ENCODE measurements at regions not wholly inside any gene's neighbourhood (a gene's known extent, or its start where the extent isn't known, plus 50 kb on each side); places are given as distances from the start of the nearest gene placed in this dataset.
"Not testable (repeated sequence)": the region's sequence is repeated elsewhere in the genome, so short reads cannot be mapped to it uniquely, and the experiment has no call there.

DNA sequence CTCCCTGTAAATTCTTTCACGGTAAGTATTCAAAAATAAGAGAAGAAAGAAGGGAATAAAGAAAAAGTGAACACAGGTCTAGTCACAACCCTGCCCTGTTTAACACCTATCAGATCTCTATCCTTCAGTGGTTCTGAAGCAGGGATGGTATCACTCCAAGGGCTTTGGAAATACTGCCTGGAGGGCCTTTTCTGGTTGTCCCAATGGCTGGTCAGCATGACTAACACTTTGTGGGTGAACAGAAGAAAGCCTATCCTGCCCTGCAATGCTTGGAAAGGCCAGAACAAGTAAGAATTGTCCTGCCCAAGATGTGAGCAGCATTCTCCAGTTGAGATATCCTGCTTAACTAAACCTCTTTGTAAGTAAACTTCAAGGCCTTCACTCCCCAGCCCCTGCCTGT, 124.9 kb downstream of the TMEM167A start:
- no peak for DNase-seq (ENCODE audit: low read depth)

DNA sequence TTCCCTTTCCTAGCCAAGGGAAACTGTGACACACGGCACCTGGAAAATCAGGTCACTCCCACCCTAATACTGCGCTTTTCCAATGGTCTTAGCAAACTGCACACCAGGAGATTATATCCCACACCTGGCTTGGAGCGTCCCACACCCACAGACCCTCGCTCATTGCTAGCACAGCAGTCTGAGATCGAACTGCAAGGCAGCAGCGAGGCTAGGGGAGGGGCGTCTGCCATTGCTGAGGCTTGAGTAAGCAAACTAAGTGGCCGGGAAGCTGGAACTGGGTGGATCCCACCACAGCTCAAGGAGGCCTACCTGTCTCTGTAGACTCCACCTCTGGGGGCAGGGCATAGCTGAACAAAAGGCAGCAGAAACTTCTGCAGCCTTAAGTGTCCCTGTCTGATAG, 132.9 kb downstream of the TMEM167A start:
- DNase-seq (ENCODE audit: low read depth): not testable (repeated sequence)

DNA sequence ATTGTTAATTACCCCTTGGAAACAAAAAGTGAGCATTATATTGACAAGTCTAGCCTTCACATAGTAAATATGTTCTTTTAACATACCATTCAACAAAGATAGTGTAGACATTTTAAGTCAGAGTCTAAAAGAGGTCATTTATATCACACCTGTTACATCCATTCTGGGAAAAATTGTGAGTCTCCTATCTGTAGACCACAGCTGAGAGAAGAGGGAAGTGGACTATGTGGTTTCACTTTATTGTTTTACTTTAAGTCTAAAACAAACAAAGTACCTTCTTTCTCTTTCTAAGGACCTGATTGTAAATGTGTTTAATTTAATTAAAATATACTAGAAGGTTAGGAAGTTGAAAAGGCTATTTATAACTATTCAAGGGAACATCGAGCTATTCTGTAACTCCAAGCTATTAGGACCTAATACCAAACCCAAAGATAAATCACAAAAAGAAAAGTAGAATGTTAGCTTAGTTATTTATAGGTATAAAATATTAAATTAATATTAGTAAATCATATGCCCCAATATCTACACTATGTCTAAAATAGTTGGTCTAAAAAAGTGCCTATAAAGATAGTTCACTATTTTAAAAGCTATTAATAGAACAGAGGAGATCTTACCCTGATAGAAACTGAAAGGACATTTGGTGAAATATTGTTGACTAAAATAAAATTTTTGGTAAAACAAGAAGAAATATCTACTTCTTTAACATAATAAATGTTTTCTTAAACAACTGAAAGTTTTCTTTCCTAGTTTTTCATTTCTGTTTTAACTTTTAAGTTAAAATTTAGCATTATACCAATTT, 134.9 kb downstream of the TMEM167A start:
- no peak for DNase-seq (ENCODE audit: low read depth)

DNA sequence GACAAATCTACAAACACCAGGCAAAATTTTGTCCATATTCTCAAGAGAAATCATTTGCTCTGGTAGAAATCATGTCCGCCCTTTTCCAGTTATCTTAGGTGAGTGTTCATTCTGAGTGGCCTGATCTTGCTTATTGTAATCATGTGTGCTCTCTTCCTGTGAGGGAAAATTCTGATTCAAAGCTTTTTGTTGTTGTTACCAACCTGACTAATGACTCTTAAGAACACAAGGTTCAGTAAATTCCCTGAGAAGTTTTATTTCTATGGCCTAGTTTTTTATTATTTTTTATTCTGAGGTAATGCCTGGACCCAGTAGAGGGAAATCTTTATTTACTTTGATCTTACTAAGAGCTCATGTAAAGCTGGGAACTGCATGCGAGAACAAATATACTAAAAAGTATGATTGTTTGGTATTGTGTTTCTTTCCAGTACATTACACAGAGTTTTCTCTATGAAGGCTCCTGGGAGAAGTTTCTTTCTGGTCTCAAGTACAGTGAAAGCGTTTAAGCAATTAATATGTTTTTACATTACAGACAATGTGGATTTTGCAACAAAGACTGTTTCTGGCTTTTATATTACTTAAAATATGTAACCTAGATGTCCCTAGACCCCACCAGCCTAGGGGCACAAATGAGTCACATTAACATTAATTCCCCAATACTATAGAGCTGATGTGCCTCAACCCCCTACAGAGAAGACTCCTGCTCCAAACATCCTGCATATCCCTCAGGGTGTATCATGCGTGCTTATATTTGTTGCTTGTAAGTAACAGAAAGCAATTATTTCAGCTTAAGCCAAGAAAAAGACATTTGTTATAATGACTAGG, 138.1 kb downstream of the TMEM167A start:
- no peak for DNase-seq (ENCODE audit: low read depth)

DNA sequence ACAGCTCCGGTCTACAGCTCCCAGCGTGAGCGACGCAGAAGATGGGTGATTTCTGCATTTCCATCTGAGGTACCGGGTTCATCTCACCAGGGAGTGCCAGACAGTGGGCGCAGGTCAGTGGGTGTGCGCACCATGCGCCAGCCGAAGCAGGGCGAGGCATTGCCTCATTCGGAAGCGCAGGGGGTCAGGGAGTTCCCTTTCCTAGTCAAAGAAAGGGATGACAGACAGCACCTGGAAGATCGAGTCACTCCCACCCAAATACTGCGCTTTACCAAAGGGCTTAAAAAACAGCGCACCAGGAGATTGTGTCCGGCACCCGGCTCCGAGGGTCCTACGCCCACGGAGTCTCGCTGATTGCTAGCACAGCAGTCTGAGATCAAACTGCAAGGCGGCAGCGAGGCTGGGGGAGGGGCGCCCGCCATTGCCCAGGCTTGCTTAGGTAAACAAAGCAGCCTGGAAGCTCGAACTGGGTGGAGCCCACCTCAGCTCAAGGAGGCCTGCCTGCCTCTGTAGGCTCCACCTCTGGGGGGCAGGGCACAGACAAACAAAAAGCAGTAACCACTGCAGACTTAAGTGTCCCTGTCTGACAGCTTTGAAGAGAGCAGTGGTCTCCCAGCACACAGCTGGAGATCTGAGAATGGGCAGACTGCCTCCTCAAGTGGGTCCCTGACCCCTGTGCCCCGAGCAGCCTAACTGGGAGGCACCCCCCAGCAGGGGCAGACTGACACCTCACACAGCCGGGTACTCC, 144.5 kb downstream of the TMEM167A start:
- not testable (repeated sequence) for DNase-seq (ENCODE audit: low read depth)

DNA sequence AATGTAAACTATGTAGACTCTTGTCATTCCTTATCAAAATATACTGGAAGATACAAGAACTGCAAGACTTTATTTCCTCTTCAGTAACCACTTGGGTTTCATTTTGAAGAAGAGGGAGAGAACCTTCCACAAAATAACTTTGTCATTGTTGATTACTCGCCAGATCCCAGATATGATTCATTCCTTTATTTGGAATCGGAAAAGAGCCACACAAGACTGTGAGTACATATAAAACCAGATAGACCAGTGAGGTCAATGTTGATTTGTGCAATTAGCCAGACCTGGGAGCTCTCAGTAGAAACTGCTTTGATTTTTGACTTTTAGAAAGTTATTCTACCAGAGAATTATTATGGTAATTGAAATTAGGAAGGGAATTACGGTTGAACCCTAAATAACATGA, 146.1 kb downstream of the TMEM167A start:
- DNase-seq (ENCODE audit: low read depth): no peak

DNA sequence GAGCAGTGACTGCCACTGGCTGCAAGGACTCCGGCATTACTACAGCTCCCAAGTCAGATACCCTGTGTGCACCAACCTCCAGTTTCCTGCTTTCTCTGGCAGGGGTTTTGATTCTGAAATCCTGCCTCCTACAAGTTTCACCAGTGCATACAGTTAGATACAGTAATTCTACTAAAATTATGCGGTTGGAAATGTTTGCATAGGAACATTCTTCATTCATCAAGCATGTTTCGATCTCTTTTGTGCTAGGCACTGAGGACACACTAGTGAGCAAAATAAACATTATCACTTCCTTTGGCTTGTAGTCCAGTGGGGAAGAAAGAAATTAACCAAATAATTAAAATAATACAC, 152.2 kb downstream of the TMEM167A start:
- no peak for DNase-seq (ENCODE audit: low read depth)

DNA sequence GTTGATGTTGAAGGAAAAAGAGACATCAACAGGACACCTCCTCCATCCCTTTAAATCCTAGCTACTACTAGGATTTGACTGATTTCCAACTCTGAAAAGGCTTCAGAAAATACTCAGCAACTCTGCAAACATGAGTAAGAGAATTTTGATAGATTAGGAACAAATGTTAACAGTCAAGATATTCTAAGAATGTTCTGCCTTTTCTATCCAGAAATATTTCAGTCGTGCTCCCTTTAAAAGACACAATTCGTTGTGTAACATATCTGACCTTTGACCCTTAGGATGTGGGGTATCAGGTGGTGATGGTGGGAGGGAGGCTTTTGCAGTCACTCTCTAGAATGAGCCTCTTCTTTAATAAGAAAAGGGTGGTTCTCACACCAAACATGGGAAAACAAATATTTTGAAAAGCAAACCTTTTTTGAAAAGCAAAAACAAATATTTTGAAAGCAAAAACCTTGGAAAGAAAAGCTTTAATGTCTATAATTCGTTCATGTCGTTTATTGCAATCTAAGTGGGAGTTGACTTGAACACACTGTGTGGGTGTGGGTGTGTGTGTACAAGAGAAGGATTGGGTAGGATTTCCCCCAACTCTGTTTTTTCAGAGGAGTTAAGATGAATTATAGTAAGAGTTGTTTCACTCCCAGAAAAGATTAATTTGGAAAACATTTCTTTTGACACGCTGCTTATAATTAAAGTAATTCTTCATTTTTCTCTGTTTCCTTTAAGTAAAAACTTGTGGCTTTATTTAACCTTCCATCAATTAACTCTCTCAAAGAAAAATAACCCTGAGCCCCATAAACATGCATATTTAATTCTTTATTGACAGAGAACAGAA, 152.8 kb downstream of the TMEM167A start:
- DNase-seq (ENCODE audit: low read depth): no peak

DNA sequence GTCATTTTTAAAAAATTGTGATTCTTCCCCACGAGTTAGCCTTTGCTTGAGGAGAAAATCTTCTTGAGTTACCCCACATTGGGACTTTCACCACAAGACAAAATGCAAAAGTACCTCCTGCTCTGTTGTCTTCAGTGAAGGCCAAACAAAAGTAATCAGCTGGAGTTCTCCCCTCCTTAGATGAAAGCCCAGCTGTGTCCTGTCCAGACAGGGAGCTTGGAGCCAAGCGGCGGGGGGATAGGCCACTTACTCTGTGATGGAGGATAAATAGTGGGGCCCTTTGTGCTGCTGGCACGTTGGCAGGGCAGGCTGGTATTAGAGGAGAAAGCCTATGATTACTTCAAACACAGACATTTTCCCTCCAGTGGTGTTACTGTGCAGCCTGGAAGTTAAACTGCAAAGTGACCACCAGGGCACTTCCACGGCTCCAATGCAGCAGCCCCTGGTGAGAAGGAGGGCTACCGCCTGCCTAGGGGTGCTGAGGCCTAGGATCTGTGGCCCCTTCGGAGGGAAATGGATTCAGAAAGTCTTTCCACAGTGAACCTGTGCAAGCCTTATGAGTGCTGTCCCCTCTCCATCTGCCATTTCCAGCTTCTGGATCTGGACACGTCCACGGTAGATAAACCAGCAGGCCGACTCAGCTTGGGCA, 155.0 kb downstream of the TMEM167A start:
- DNase-seq (ENCODE audit: low read depth): no peak

DNA sequence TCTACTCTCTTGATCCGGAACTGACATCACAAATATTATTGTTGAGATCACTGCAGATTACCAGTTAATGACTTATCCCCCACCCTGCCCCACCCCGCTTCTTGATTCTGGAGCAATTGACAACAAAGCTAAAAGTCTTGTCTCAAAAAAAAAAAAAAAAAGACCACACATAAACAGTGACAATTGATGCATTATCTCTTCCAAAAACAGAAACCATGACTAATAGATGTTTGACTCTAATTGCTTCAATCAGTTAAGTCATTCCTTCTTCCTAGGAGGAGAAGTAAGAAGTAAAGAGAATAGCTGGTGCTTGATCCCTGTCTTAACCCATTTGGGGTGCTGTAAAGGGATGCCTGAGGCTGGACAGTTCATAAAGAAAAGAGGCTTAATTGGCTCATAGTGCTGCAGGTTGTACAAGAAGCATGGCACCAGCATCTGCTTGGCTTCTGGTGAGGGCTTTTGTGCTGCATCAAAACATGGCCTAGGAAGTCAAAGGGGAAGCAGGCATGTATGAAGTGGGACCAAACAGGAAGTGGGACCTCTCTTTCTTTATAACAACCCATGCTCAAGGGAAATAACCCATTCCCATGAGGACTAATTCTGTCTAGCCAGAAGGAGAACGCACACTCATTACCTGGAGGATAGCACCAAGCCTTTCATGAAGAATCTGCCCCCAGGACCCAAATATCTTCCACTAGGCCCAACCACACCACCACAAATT, 158.7 kb downstream of the TMEM167A start:
- no peak for DNase-seq (ENCODE audit: low read depth)

DNA sequence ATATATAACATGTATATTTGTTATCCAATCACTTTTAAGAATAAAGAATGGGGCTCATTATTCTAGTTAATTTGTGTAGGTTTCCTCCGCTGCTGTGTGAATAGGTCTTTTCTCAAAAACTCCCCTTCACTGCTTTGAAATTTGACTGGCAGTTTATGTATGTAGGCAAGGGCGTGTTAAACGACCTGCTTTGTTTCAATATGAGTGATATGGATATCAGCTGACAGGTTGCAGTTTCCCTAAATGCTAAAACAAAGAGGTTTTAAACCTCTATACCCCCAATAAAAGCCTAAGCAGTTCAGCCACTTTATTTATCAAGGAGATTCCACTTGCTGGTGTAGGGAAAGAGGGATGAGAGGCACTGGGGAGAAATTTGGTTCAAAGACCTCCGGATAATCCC, 159.6 kb downstream of the TMEM167A start:
- DNase-seq (ENCODE audit: low read depth): no peak

DNA sequence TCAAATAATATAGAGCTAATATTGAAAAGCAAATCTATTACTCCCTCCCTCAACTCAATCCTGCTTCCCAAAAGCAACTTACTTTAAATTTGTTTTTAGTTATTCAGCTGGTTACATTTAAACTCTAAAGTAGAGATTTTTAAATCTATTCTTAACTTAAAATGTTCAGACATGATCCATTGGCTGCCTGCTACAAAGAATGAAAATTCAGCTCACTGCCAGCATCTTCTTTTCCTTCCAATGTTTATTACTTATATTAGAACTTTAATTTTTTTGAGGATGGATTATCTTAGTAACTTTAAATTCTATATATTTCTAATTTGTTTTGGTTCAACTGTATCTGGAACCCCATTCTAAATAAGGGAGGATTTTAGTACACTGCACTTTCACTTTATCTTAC, 163.2 kb downstream of the TMEM167A start:
- no peak for DNase-seq (ENCODE audit: low read depth)

DNA sequence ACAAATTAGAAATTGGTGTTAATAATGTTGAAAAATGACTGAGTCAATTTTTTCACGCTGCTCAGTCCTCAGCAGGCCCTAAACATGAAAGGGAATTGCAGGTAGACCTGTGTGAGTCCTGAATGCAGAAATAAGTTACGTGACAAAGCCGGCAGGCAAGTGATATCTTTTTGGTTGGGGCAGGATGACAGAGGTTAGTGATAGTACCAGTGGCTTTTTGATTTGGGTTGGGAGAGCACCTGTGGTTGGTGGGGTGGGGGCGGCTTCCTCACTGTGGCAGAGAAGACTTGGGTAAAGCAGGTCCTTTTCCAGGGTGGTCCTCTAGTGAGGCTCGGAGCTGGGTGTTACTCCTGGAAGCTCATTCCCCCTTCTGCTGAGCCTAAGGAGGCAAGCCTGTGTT, 164.7 kb downstream of the TMEM167A start:
- no peak for DNase-seq (ENCODE audit: low read depth)

DNA sequence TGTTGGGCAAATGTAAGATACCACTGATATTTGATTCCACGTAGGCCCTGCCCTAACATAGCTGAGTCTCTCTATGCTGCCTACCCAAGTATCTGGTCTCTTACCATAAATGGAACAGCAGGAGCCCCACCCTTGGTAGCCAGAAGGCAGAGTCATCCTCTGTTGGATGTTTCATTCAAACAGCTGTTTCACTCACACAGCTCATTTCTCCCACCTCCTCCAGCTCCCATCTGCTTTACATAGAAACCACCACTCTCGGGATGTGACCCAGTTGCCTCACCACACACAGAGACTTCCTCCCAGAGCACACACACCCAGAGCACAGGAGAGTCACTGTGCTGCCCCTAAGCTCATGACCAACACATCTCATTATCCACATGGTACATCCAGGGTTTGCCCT, 165.3 kb downstream of the TMEM167A start:
- no peak for DNase-seq (ENCODE audit: low read depth)

DNA sequence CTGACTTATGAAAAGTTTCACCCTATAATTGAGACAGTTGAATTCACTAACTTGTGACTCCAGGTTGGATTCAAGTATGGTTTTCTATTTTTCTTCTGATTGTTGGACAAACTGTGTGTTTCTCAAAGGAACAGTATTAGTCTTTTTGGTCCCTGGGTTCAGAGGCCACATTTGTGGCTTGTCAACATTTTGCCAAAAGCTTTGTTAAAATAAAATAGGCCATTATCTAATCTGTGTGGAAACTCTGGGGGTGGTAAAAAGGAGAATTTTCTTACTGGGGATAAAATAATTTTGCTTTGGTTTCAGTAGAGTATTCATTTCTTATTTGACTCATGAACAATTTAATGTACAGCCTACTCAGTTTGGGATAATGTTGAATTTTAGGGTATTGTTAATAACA, 166.3 kb downstream of the TMEM167A start:
- no peak for DNase-seq (ENCODE audit: low read depth)

DNA sequence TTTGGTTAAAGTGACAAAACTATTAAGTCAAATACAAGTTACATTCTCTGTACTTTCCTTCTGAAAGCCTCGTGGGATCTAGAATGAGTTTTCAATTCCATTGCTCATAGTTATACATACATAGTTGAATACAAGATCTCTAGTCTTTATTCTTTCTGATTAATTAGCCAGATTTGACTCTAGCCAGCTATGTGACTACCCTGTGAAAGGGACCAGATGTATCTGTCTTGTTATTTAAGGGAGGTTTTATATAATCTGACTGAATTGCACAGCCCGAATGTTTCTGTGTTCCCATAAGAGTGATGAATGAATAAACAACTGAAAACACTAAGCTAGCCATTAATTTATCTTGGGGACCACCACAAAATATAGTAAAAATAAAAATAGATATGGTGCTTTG, 166.7 kb downstream of the TMEM167A start:
- no peak for DNase-seq (ENCODE audit: low read depth)

DNA sequence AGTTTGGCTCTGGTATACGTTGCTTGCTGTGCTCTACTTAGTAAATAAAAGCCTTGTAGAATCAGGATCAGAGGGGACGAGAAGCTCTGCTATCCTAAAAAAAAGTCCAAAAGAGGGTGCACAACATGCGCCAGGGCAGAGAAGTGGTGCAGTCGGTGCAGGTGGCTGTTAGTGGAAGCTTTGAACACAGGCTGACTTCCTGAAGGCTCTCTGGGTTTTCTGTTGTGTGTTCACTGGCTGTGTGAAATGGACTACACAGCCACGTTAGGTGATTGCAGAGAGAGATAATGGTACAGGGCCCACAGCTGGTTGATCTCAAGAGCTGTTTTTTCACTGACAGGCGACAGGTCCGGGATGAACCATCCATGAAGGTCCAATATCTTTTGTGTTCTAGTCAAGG, 167.4 kb downstream of the TMEM167A start:
- no peak for DNase-seq (ENCODE audit: low read depth)

DNA sequence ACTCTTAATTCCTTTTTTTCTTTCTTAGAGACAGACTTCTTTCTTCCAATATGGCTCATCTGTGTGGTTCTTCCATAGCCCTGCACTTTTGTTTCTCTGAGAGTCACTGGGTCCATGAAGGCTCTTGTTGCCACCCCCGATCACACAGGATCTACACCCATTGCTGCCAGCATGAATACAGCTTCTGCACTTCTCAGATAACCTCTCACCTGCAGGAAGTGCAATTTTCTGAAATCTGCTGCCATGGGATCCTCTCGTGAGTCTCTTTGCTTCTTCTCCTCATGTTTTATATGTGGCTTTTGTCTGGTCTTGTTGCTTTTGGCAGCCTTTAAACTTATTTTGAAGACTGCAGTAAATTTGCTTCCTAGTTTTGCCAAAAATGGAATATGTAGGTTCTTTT, 171.2 kb downstream of the TMEM167A start:
- DNase-seq (ENCODE audit: low read depth): no peak

DNA sequence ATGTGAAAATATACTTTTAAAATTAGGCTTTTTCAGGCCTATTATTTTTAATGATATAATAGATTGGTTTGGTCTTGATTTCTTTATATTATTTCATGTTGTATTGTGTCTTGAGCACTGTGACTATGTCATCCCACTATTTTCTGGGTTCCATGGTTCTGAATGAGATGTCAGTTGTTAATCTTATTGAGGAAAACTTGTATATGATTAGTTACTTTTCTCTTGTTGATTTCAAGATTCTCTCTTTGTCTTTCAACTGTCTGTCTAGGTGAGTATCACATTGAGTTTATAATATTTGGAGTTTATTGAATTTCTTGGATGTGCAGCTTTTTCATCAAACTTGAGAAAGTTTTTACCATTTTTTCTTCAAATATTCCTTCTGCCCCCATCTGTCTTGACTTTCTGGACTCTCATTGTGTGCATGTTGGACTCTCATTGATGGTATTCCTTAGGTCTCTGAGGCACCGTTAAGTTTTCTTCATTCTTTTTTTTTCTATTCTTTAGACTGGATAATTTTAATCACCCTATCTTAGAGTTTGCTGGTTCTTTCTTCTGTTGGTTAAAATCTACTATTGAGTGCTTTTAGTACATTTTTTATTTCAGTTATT, 175.8 kb downstream of the TMEM167A start:
- DNase-seq (ENCODE audit: low read depth): no peak

DNA sequence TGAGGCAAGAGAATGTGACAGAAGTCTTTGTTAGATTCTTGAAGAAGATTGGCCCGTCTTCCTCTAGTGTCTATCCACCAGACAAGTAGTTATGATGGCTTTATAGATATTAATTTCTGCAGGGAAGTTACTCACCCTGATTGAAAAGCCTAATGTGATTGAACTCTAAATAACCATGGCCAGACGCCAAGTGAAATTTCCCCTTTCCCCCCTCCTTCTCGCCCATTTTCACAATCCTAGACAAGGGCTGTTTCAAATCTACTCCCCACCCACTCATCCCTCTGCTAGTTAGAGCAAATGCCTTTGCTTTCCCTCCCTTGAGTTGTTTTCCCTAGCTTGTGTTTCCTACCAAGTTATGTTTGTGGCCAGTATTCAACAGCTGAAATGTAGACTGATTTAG, 182.5 kb downstream of the TMEM167A start:
- DNase-seq (ENCODE audit: low read depth): no peak

Measured in stimulated activated CD4-positive, alpha-beta T cell treated with anti-CD3 and anti-CD28 coated beads, Interleukin-2, amount 100 ng/mL, for 4 hours (primary cell).